ENCODE measurements at regions not wholly inside any gene's neighbourhood (a gene's known extent, or its start where the extent isn't known, plus 50 kb on each side); places are given as distances from the start of the nearest gene placed in this dataset.

DNA sequence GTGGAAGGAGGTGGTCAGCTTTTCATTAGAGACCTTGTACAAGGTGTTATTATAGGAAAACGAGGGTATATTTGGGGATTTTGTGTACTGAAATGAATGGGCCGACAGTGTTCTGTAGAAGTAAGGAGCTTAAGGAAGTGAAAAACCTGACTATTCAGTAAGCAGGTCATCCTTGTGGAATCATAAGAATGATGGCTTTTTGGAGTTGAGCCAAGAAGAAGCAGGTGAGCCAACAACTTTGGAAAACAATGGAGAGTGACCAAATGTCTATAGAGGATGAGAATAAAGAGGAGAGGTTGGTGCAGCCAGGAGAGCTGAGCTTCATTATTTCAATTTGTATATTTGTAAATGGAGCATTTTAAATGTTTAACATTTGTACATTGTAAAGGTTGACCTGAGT is 595.7 kb downstream of the CCSER2 start:
- H3K27me3 ChIP-seq (ENCODE audit: insufficient read depth, low read length) = no peaks in the 10 kb centered on the region
- H3K4me3 ChIP-seq (ENCODE audit: insufficient read depth, low read depth, low read length) = no peak overlapping the region
- H3K9me3 ChIP-seq (ENCODE audit: insufficient read depth, low read depth, low read length) = no peaks in the 10 kb centered on the region
- H3K36me3 ChIP-seq (ENCODE audit: insufficient read depth, low read length) = no peaks in the 10 kb centered on the region
- TF ChIP-seq CTCF (IDR thresholded peaks at IDR 0.05; ENCODE audit: insufficient read depth, low read depth, low read length) (no peak), EZH2 (IDR thresholded peaks at IDR 0.05; ENCODE audit: insufficient read depth, low read length) (no peak)
- no peaks in the 10 kb centered on the region for H3K4me1 ChIP-seq (ENCODE audit: insufficient read depth, low read length)
- no peaks in the 10 kb centered on the region for H4K20me1 ChIP-seq (ENCODE audit: insufficient read depth, low read length)
- H3K27ac ChIP-seq (ENCODE audit: low read depth, low read length) = no peak overlapping the region
- no peak for DNase-seq (ENCODE audit: low read depth)
- Mint-ChIP-seq H3K4me1 (ENCODE audit: low read depth, unreplicated experiment) (no peaks in the 10 kb centered on the region), H3K36me3 (ENCODE audit: low read depth, unreplicated experiment) (no peaks in the 10 kb centered on the region), H3K4me3 (ENCODE audit: unreplicated experiment) (no peak overlapping the region), H3K9me3 (ENCODE audit: unreplicated experiment) (no peaks in the 10 kb centered on the region), H3K27ac (ENCODE audit: unreplicated experiment) (no peak overlapping the region), H3K27me3 (ENCODE audit: low read depth, unreplicated experiment) (no peaks in the 10 kb centered on the region)
- H2AFZ ChIP-seq (ENCODE audit: low read depth, low read length) = no peak overlapping the region
- no peak overlapping the region for H3K9ac ChIP-seq (ENCODE audit: low read length)
- no peak for FAIRE-seq
- no peaks in the 10 kb centered on the region for H3K79me2 ChIP-seq (ENCODE audit: insufficient read depth, low read length)
- H3K4me2 ChIP-seq (ENCODE audit: low read length) = no peak overlapping the region

DNA sequence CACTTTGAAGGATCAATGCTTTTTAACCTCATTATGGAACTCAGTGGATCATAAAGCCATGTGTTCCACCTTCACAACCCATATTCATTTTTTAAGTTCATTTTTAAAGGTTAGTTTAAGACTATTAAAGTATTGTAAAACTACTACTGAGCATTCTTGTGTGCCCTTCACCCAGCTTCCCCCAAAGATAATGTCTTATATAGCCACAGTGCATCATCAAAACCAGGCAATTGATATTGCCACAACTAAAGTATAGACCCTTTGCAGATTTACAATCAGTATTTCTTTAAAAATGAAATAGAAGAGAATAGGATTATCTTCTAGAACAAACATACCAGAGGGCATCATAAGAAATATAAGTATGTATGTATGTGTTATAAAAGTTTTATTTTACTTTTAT is 597.1 kb downstream of the CCSER2 start:
- no peak overlapping the region for H3K4me3 Mint-ChIP-seq (ENCODE audit: unreplicated experiment)
- Histone ChIP-seq H3K9ac (ENCODE audit: low read length) (no peak overlapping the region), H3K36me3 (ENCODE audit: insufficient read depth, low read length) (no peaks in the 10 kb centered on the region), H3K9me3 (ENCODE audit: insufficient read depth, low read depth, low read length) (no peaks in the 10 kb centered on the region), H2AFZ (ENCODE audit: low read depth, low read length) (no peak overlapping the region), H3K27me3 (ENCODE audit: insufficient read depth, low read length) (no peaks in the 10 kb centered on the region), H3K27ac (ENCODE audit: low read depth, low read length) (no peak overlapping the region), H3K4me1 (ENCODE audit: insufficient read depth, low read length) (no peaks in the 10 kb centered on the region), H3K4me3 (ENCODE audit: insufficient read depth, low read depth, low read length) (no peak overlapping the region), H3K79me2 (ENCODE audit: insufficient read depth, low read length) (no peaks in the 10 kb centered on the region), H3K4me2 (ENCODE audit: low read length) (no peak overlapping the region), H4K20me1 (ENCODE audit: insufficient read depth, low read length) (no peaks in the 10 kb centered on the region)
- no peaks in the 10 kb centered on the region for H3K9me3 Mint-ChIP-seq (ENCODE audit: unreplicated experiment)
- no peaks in the 10 kb centered on the region for H3K27me3 Mint-ChIP-seq (ENCODE audit: low read depth, unreplicated experiment)
- TF ChIP-seq CTCF (IDR thresholded peaks at IDR 0.05; ENCODE audit: insufficient read depth, low read depth, low read length) (no peak), EZH2 (IDR thresholded peaks at IDR 0.05; ENCODE audit: insufficient read depth, low read length) (no peak)
- no peak for DNase-seq (ENCODE audit: low read depth)
- no peaks in the 10 kb centered on the region for H3K4me1 Mint-ChIP-seq (ENCODE audit: low read depth, unreplicated experiment)
- FAIRE-seq = no peak
- no peaks in the 10 kb centered on the region for H3K36me3 Mint-ChIP-seq (ENCODE audit: low read depth, unreplicated experiment)
- H3K27ac Mint-ChIP-seq (ENCODE audit: unreplicated experiment) = no peak overlapping the region

- H3K27ac Mint-ChIP-seq (ENCODE audit: unreplicated experiment) = no peak overlapping the region
- H2AFZ ChIP-seq (ENCODE audit: low read depth, low read length) = no peak overlapping the region
- peaks cover 4% of the 10 kb centered on the region for H3K9me3 ChIP-seq (ENCODE audit: insufficient read depth, low read depth, low read length)
- H3K27me3 ChIP-seq (ENCODE audit: insufficient read depth, low read length) = no peaks in the 10 kb centered on the region
- H3K9me3 Mint-ChIP-seq (ENCODE audit: unreplicated experiment) = peaks cover 2% of the 10 kb centered on the region
- no peak for FAIRE-seq
- H3K4me3 ChIP-seq (ENCODE audit: insufficient read depth, low read depth, low read length) = no peak overlapping the region
- H3K27ac ChIP-seq (ENCODE audit: low read depth, low read length) = no peak overlapping the region
- no peaks in the 10 kb centered on the region for H4K20me1 ChIP-seq (ENCODE audit: insufficient read depth, low read length)
- H3K36me3 Mint-ChIP-seq (ENCODE audit: low read depth, unreplicated experiment) = no peaks in the 10 kb centered on the region
- H3K27me3 Mint-ChIP-seq (ENCODE audit: low read depth, unreplicated experiment) = no peaks in the 10 kb centered on the region
- H3K4me2 ChIP-seq (ENCODE audit: low read length) = no peak overlapping the region
- no peaks in the 10 kb centered on the region for H3K4me1 ChIP-seq (ENCODE audit: insufficient read depth, low read length)
- H3K79me2 ChIP-seq (ENCODE audit: insufficient read depth, low read length) = no peaks in the 10 kb centered on the region
- H3K4me1 Mint-ChIP-seq (ENCODE audit: low read depth, unreplicated experiment) = no peaks in the 10 kb centered on the region
- H3K36me3 ChIP-seq (ENCODE audit: insufficient read depth, low read length) = no peaks in the 10 kb centered on the region
- no peak for TF ChIP-seq EZH2 (IDR thresholded peaks at IDR 0.05; ENCODE audit: insufficient read depth, low read length)
- no peak for TF ChIP-seq CTCF (IDR thresholded peaks at IDR 0.05; ENCODE audit: insufficient read depth, low read depth, low read length)
- no peak overlapping the region for H3K4me3 Mint-ChIP-seq (ENCODE audit: unreplicated experiment)
- no peak overlapping the region for H3K9ac ChIP-seq (ENCODE audit: low read length)
- DNase-seq (ENCODE audit: low read depth) = no peak
Measured at GRCh38 chr10:84933402-84933801, 605.0 kb downstream of the CCSER2 start.
